Epithelial cell of proximal tubule (primary cell): ENCODE measurements at regions not wholly inside any gene's neighbourhood (a gene's known extent, or its start where the extent isn't known, plus 50 kb on each side); places are given as distances from the start of the nearest gene placed in this dataset.
A peak's percentile ranks its signal among the peaks of the same experiment; 100 is the strongest.

ENCODE experiments used
- DNase-seq: peaks from one replicate; pipeline ENCODE4 v3.0.0-alpha.2; 2011; ENCODE audit warnings: low read depth
- H3K4me3 ChIP-seq: 2 replicates; pipeline ENCODE4 v1.5.1; 2011; ENCODE audit warnings: low read depth, mild to moderate bottlenecking, low read length
- TF ChIP-seq, protein P1 (sequence below): conservative IDR thresholded peaks from 2 replicates; pipeline ENCODE4 v1.5.1; 2012; ENCODE audit warnings: low read depth, mild to moderate bottlenecking, low read length

DNA sequence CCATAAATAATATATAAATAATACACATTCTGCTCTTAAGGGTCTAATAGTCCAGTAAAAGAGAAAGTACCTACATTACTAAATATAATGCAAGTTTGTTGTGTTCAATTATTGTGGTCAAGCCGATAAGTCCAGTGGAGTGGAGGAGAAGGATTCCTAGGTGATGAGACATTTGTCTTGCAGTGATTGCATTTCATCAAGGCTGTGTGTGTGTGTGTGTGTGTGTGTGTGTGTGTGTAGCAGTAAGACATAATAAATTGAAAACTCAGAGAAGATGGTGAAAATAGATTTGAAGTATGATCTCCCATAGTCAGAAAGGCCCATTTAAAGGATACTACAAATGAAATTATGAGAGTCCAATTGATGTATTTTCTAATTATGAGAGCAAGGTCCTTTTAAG lies 192.5 kb upstream of the SEMA3C start:
- no peak overlapping the region for H3K4me3 ChIP-seq
- TF ChIP-seq, protein P1, sequence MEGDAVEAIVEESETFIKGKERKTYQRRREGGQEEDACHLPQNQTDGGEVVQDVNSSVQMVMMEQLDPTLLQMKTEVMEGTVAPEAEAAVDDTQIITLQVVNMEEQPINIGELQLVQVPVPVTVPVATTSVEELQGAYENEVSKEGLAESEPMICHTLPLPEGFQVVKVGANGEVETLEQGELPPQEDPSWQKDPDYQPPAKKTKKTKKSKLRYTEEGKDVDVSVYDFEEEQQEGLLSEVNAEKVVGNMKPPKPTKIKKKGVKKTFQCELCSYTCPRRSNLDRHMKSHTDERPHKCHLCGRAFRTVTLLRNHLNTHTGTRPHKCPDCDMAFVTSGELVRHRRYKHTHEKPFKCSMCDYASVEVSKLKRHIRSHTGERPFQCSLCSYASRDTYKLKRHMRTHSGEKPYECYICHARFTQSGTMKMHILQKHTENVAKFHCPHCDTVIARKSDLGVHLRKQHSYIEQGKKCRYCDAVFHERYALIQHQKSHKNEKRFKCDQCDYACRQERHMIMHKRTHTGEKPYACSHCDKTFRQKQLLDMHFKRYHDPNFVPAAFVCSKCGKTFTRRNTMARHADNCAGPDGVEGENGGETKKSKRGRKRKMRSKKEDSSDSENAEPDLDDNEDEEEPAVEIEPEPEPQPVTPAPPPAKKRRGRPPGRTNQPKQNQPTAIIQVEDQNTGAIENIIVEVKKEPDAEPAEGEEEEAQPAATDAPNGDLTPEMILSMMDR = no peak
- peak; percentile 86 for DNase-seq

DNA sequence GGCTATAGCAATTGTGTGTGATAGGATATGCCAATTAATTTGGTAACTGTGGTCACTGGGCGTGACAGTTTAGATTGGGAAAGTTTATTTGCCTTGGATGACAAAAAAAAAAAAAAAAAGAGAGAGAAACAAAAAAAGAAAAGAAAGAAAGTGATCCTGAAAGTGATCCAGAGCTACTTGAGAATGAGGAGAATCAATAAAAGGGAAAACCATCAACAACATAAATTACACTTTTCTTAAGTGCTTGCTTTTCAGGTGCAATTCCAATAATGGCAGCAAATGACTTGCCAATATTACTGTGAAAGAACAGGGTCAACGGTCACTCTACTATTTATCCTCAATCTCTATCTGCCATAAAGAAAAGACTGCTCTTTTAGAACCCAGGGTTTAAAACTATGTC lies 191.8 kb upstream of the SEMA3C start:
- TF ChIP-seq, protein P1 = no peak

DNA sequence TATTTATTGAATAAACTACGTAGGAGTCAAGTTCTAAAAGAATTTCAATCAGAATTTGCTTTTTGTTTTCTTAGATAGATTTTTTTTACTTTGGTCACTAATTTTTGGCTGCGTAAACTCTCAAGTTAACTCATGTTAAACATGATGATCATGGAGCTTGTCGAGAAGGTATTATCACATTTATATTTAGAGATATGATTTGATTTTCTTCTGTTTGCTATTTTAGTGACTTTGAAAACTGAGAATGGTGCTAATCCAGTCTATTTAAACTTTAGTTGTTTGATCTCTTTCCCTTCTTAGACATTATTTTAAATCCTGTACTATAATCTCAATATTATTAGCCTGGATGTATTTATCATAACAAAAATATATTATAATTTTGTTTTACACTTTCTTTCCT lies 179.4 kb upstream of the SEMA3C start:
- DNase-seq = no peak
- TF ChIP-seq, protein P1 = no peak
- no peak overlapping the region for H3K4me3 ChIP-seq

More for the DNA sequence above, 191.8 kb upstream of the SEMA3C start:
- DNase-seq = no peak
- H3K4me3 ChIP-seq = no peak overlapping the region

DNA sequence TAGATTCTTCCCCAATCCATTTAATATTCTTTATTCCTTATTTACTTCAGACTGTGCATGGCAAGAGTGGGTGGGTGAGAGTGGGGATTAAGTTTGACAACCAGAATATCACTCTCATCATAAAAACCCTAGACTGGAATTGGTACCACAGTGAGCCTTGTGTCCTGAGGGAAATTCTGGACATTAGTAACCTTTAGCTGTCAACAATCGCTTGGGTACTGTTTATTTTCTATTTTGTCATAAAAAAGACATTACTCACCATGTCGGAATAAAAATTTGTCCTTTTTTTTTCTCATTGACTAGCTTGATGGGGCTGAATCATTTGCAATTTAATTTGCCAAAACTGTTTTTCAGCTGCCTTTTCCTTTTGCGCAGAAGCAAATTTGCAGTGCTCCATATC lies 176.1 kb upstream of the SEMA3C start:
- TF ChIP-seq, protein P1 = no peak
- DNase-seq = no peak
- no peak overlapping the region for H3K4me3 ChIP-seq

DNA sequence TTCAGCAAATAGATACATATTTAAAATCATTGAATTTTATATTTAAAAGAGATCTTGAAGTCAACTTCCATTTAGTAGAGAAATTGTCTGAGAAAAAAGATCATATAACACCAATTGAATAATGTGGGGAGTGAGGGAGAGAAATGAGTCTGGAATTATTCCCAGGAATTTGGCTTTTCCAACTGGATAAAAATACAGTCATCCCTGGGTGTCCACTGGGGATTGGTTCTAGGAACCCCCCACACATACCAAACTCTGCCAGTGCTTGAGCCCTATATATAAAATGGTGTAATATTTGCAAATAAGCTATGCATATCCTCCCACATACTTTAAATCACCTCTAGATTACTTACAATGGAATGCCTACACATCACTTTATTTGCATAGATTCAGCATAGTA lies 162.8 kb upstream of the SEMA3C start:
- TF ChIP-seq, protein P1 = no peak
- no peak overlapping the region for H3K4me3 ChIP-seq
- no peak for DNase-seq

DNA sequence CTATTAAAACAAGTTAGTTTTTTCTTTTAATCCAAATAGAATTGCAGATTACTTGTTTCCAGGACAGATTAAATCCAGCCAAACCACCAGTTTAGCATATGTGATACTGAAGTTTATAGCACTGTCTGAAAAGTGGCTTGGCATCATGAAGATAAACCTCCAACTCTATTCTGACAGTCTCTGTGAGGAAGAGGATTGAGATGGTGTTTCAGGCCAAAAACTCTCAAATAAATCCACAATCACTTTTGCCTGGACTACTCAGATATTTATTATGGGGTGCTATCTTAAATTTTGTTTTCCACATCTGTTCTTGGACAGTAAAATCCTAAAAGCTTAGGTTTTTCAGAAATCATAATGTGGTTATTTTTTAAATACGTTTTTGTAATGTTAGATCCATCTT lies 161.7 kb upstream of the SEMA3C start:
- TF ChIP-seq, protein P1 = no peak

DNA sequence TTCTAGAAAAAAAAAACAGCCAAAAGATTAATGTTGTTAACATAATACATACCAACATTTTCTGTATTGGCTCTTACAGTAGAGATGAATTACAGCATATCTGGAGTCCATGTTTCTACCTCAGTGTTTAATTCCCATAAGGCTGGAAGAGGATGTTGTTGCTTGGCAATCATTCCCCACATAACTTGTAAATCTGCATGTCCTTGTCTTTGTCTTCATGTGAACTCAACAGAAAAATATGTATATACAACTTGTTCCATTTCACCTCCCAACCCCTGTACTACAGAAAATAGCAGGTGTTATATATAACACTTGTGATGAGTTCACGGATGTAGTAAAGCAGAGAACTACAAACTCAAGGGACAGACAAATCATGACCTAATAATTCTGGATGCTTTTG lies 160.9 kb upstream of the SEMA3C start:
- TF ChIP-seq, protein P1 = no peak
- DNase-seq = no peak
- no peak overlapping the region for H3K4me3 ChIP-seq

More for the DNA sequence above, 161.7 kb upstream of the SEMA3C start:
- no peak for DNase-seq
- no peak overlapping the region for H3K4me3 ChIP-seq
